Endothelial cell (in vitro differentiated cells): ENCODE measurements at regions not wholly inside any gene's neighbourhood (a gene's known extent, or its start where the extent isn't known, plus 50 kb on each side); places are given as distances from the start of the nearest gene placed in this dataset.

Experiments used
- DNase-seq: peaks from one replicate; pipeline ENCODE4 v3.0.0; 2021; ENCODE audit warnings: low spot score
- H3K27ac Mint-ChIP-seq: one replicate; pipeline ENCODE4 v1.8.0; 2021; ENCODE audit warnings: mixed read lengths, inconsistent platforms; ENCODE audit not compliant: unreplicated experiment
- H3K27me3 Mint-ChIP-seq: one replicate; pipeline ENCODE4 v1.8.0; 2021; ENCODE audit warnings: mild to moderate bottlenecking, moderate library complexity, mixed read lengths, inconsistent platforms; ENCODE audit not compliant: unreplicated experiment
- H3K36me3 Mint-ChIP-seq: one replicate; pipeline ENCODE4 v1.8.0; 2021; ENCODE audit warnings: mild to moderate bottlenecking, low read depth, mixed read lengths, inconsistent platforms; ENCODE audit not compliant: unreplicated experiment
- H3K4me1 Mint-ChIP-seq: one replicate; pipeline ENCODE4 v1.8.0; 2021; ENCODE audit warnings: mild to moderate bottlenecking, mixed read lengths, inconsistent platforms; ENCODE audit not compliant: unreplicated experiment
- H3K4me3 Mint-ChIP-seq: one replicate; pipeline ENCODE4 v1.8.0; 2021; ENCODE audit warnings: mild to moderate bottlenecking, mixed read lengths, inconsistent platforms; ENCODE audit not compliant: unreplicated experiment
- H3K9me3 Mint-ChIP-seq: one replicate; pipeline ENCODE4 v1.8.0; 2021; ENCODE audit warnings: mixed read lengths, inconsistent platforms; ENCODE audit not compliant: unreplicated experiment
- TF ChIP-seq, protein P1 (sequence below): fragments of 200-600 bp; sonication (generic); IDR thresholded peaks from one replicate; pipeline ENCODE4 v1.5.0; 2021; ENCODE audit warnings: antibody characterized with exemption; ENCODE audit not compliant: unreplicated experiment

DNA sequence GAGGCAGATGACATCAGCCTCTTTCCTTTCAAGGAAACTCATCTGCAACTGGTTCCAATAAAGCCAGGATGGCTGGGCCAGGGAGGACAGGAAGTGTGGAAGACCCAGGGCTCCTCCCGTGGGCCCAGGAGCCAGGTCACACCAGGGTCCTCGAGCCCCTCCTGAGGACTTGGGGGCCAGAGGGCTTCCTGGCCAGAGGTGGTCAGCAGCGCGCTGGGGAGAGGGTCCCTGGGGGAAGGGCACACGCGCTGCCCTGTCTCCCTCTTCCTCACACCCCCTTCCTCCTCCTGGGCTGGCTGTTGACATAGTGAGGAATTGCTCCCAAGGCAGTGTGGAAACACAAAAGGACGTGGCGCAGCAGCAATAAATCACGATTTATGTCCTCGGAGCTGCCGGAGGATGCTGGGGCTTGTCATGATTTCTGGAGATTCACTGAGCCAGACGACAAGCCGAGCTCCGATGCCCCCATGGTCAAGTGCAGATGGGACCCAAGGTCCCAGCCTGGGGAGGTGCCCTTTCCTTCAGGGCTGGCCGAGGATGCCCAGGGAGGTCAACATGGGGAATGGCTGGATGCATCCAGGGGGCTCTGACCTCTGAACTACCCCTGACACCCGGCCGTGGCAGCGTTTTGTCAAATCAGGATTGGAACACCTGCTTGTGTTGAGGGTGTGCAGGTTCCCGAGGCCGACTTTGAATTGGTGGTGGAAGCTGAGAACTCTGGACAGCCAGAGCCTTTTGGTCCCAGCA lies 152.6 kb downstream of the IRF8 start:
- Mint-ChIP-seq H3K27ac (no peak overlapping the region), H3K4me1 (peaks cover 27% of the 10 kb centered on the region), H3K9me3 (no peaks in the 10 kb centered on the region), H3K36me3 (no peaks in the 10 kb centered on the region), H3K27me3 (peaks cover 11% of the 10 kb centered on the region), H3K4me3 (no peak overlapping the region)
- DNase-seq: no peak
- TF ChIP-seq, protein P1, sequence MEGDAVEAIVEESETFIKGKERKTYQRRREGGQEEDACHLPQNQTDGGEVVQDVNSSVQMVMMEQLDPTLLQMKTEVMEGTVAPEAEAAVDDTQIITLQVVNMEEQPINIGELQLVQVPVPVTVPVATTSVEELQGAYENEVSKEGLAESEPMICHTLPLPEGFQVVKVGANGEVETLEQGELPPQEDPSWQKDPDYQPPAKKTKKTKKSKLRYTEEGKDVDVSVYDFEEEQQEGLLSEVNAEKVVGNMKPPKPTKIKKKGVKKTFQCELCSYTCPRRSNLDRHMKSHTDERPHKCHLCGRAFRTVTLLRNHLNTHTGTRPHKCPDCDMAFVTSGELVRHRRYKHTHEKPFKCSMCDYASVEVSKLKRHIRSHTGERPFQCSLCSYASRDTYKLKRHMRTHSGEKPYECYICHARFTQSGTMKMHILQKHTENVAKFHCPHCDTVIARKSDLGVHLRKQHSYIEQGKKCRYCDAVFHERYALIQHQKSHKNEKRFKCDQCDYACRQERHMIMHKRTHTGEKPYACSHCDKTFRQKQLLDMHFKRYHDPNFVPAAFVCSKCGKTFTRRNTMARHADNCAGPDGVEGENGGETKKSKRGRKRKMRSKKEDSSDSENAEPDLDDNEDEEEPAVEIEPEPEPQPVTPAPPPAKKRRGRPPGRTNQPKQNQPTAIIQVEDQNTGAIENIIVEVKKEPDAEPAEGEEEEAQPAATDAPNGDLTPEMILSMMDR: no peak

DNA sequence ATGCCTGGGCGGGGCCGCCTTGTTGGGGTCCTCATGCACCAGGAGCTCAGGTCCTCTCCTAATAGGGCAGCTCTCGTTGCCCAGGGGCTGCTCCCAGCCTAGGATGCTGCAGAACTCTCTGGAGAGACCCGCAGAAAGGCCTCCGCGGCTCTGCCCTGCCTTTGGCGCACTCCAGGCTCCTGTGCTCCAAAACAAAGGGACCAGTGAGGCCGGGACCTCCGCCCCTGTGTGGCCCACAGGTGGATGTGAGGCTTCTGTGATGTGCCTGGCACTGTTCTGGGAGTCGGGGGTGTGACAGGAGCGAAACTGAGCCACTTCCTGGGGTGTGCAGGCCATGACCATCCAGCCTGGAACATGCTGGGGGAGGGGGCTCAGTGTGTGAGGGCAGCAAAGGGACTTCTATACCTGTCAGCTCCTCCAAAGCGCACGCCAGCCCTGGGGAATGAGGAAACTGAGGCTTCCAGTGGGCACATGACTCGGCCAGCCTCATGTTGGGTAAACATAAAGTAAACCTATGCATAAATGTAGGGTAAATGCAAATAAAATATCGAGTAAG lies 153.2 kb downstream of the IRF8 start:
- TF ChIP-seq, protein P1: no peak
- no peaks in the 10 kb centered on the region for H3K36me3 Mint-ChIP-seq
- H3K4me3 Mint-ChIP-seq: no peak overlapping the region
- H3K27me3 Mint-ChIP-seq: peaks cover 7% of the 10 kb centered on the region
- no peaks in the 10 kb centered on the region for H3K9me3 Mint-ChIP-seq
- H3K27ac Mint-ChIP-seq: no peak overlapping the region
- peaks cover 22% of the 10 kb centered on the region for H3K4me1 Mint-ChIP-seq
- DNase-seq: no peak

DNA sequence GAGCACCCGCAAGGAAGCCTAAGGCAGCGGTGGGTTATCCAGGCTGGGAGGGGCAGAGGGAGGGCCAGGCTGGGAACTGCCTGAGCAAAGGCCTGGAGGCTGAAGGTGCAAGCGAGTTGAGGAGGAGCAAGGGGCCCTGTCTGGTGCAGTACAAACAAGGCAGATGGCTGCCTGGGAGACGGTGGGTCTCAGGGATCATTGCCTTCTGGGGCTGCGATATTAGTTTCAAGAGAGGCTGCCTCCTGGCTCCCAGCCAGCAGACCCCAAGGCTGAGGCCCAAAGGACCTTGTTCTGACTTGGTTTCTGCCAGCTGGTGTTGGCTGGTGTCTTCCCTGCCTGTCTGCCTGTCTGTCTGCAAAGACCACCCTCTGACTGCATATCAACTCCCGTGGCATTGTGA lies 154.0 kb downstream of the IRF8 start:
- H3K27ac Mint-ChIP-seq: no peak overlapping the region
- H3K4me1 Mint-ChIP-seq: peaks cover 15% of the 10 kb centered on the region
- TF ChIP-seq, protein P1: no peak
- H3K27me3 Mint-ChIP-seq: peaks cover 2% of the 10 kb centered on the region
- no peak for DNase-seq
- H3K4me3 Mint-ChIP-seq: no peak overlapping the region
- no peaks in the 10 kb centered on the region for H3K36me3 Mint-ChIP-seq
- H3K9me3 Mint-ChIP-seq: no peaks in the 10 kb centered on the region

DNA sequence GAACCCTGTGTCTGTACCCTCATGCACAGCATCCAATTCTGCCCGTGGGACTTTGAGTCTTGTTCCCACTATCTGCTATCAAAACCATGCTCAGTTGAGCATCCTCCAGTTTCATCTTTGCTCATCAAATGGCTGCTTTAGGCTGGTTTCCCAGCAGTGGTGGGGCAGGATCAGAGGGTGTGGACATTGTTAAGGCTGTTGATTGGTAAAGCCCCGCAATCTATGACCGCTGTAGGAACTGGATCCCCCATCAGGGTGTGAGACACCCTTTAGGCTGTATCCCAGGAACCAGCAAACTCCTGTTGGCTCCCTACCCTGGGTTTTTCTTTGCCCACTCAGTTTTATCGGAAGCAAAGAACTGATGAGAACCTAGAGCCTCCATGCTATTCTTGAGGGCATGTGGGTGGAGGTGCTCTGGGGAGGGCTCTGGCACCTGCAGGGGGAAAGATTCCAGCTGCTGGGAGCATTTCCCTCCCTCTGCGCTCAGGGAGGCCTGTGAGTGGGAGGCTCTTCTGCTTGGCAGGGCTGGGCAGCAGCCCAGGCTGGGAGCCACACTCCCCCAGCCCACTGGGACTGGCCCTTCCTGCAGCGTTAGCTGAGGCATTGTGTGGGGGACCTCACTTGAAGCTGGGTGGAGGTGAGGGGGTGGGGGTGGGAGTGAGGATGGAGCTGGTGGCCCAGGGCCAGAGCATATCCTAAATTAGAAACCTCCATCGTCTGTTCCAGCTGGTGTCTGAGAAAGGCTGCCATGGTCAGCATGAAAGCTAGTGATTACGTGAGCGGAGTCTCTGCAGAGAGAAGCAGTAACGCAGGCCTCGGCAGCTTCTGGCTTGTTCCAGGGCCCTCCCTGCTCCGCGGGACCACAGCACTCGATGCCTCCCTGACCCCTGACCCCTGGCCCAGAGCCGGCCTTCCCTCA lies 160.6 kb downstream of the IRF8 start:
- H3K4me3 Mint-ChIP-seq: no peak overlapping the region
- DNase-seq: no peak
- H3K9me3 Mint-ChIP-seq: no peaks in the 10 kb centered on the region
- H3K36me3 Mint-ChIP-seq: no peaks in the 10 kb centered on the region
- H3K4me1 Mint-ChIP-seq: peaks cover 19% of the 10 kb centered on the region
- TF ChIP-seq, protein P1: no peak
- no peak overlapping the region for H3K27ac Mint-ChIP-seq
- H3K27me3 Mint-ChIP-seq: peaks cover 7% of the 10 kb centered on the region
